Stimulated activated naive CD4-positive, alpha-beta T cell (primary cell): ENCODE measurements at regions not wholly inside any gene's neighbourhood (a gene's known extent, or its start where the extent isn't known, plus 50 kb on each side); places are given as distances from the start of the nearest gene placed in this dataset.
"Not testable (repeated sequence)": the region's sequence is repeated elsewhere in the genome, so short reads cannot be mapped to it uniquely, and the experiment has no call there.

Source experiments
- DNase-seq, 6 experiments: peaks; one replicate each; lab custom pipeline; 2025; lab: John Stamatoyannopoulos, UW

DNA sequence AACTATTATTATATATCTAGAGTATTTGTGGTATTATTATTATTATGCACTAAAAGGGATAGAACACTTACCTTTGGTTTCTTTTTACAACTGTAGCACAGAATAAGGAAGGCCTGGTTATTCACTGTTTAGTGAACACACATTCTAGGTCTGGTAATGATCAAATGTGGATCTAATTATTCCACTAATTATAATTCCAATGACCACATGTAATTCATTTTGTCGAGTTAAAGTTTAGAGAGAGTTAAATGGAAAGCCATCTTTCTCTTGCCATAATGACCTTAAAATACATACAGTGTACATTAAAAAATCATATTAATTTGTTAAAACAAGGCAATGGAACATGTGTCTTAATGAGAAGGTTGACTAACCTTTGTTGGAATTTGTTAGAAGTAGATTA lies 147.8 kb downstream of the SEM1 start:
- no peak for DNase-seq

DNA sequence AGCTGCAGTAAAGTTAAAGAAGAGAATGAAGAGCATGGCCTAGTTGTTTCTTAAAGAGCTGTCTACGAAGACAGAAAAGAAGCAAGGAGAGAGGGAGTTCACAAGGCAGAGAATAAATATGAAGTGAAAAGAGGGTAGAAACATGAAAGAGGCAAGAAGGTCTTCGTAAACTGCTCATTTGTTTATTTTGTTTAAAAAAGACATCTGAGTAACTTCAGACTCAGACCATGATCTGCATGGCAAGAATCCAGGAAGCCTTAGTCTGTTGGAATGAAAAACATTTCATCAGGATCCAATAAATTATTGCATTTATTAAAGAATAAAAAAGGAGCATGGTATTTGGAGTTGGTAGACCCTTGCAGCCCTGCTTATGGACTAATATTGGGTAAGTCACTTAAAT lies 151.1 kb downstream of the SEM1 start:
- no peak for DNase-seq

DNA sequence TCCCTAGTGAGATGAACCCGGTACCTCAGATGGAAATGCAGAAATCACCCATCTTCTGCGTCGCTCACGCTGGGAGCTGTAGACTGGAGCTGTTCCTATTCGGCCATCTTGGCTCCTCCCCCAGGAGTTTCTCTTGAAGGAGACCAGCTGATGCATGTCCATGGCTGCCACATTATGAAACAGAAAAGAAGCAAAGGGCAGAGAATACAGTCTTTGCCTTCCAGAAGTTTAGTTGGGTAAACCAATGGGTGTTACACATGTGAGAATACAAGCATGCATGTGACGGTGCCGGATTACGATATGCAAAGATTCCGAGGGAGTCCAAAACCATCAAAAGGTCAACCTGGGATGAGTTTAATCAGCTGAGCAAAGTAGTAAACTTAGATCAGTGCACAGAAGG lies 151.6 kb downstream of the SEM1 start:
- DNase-seq = no peak

DNA sequence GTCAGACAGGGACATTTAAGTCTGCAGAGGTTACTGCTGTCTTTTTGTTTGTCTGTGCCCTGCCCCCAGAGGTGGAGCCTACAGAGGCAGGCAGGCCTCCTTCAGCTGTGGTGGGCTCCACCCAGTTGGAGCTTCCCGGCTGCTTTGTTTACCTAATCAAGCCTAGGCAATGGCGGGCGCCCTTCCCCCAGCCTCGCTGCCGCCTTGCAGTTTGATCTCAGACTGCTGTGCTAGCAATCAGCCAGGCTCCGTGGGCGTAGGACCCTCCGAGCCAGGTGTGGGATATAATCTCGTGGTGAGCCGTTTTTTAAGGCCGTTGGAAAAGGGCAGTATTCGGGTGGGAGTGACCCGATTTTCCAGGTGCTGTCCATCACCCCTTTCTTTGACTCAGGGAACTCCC lies 152.0 kb downstream of the SEM1 start:
- not testable (repeated sequence) for DNase-seq

DNA sequence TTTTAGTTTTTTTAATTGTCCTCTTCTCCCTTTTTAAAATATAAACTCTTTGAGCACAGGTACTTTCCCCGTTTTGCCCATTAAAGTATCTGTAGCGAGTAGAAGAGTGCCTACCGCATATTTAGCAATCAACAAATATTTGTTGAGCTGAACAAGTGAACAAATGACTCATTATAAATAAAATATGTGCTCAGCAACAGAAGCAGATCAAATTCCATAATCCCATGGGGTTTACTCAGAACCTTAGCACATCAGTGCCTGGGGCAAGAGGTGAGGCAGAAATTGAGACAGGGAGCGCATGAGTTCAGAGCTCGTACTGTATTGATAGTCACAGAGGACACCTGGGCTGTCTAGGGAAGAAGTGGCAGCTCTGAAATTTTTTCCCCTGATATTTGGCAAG lies 161.0 kb downstream of the SEM1 start:
- no peak for DNase-seq

DNA sequence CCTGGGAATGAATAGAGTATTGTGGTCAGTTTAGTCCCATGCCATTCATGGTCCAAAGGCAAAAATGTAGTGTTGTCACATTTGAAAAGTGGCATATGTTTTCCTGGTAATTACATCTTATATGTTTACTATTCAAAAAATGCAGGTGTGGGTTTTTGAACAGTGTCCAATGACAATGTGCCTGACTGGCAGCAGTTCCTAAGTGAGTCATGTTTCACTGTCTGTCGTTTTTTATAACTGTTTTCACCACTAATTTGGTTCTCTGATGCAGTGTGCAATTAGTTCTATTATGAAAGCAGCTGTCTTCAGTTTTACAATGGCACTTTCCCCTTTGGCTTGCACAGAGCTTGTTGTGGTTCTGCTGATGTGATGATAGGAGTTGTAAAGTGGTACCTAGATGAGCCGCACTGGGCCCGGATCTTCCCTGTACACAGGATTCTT lies 162.3 kb downstream of the SEM1 start:
- DNase-seq = no peak

DNA sequence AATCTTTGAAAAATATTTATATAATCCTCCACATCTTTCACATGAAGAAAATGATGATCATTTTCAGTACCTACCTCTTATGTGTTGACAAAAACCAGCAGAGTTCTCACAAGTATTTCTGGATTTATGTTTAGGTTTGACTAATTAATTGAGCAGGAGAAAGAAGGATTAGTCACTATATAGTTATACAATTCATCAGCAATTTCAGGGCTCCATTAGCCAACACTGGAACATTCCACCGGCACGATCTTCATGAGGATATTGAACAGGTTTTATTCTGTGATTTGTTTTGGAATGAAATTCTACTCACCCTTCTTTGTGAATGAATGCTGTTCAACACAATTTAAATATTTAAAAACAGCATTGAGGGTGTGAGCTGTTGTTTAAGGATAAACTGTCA lies 163.2 kb downstream of the SEM1 start:
- DNase-seq = no peak

DNA sequence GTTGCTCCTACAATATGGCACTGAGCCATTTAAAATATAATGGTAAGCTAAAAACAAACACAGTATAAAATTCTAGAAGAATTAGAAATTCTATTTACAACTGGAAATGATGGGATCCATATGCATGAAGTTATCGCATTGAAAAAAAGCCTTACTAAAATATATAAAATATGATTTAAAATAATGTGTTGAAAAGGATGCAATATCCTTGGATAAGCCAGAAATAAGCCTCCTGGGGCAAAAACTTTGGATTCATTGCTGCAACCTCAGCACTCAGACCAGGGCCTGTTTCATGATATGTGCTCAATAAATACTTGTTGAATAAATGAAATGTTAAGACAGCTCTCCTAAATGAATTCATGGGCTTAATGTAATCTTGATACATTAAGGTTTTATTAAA lies 170.2 kb downstream of the SEM1 start:
- no peak for DNase-seq

DNA sequence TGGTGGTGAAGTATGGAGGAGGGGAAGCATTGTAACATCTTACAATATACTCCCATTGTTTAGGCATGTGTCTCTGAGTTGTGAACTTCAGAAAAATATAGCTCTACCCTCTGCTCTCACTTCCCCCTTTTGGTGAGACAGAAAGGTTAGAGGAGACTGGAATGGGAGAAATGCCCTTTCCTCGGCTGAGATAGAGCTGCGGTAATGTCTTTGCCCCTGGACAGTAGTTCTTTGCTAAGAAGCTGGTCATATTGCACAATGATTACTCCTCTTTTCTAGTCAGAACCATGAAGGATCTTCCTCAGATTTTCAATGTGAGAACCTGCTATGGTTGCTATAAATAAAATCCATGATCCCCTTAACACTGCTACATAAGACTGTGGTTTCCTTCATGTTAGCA lies 171.0 kb downstream of the SEM1 start:
- no peak for DNase-seq

DNA sequence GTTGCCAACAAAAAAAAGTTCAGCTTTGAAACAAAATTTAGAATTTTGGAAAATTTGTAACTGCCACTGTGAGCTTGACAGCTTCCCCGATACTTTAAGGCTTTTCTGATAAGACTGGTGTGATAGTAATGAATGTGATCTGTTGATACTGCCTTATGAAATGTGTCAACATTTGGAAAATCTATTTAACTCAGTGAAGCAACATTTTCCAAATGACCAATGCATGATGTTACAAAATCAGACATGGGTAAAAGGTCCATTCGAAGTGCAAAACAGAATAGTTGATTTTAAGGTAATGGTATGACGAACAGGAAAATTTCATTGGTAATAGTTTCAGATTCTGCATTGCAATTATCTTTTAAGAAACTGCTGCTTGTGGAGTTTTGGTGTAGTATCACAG lies 175.4 kb downstream of the SEM1 start:
- DNase-seq = no peak

DNA sequence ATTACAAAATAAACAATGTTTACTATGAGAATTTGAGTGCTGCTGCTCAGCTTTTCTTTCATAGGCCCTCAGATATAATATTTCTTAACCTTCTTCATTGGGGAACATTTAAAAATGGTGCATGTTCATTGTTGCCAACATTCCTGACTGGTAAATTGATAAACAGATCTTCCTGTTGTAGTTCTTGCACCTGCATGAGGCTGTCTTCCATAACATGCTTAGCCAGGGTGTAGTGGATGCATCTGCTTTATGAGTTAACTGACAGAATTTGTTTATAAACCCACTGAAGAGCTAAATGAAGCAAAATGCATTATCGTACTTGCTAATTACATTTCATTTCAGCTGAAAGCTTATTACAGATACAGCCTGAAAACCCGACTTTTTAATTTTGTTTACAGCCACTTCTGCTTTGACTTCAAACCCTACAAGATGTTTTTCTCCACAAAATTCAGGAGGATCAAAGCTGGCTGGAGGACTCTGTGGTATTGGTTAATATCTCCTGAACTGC lies 177.2 kb downstream of the SEM1 start:
- no peak for DNase-seq

DNA sequence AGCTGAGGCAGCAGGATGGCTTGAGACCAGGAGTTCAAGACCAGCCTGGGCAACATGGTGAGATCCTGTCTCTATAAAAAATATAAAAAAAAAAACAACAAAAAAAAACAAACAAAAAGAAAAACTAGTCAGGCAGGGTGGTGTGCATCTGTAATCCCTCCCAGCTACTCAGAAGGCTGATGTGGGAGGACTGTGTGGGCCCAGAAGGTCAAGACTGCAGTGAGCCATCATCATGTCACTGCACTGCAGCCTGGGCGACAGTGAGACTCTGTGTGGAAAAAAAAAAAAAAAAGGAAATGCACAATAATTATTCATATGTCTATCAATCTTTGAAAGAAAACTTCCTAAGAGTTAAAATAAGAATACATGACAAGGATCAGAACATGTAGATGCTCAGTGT lies 178.3 kb downstream of the SEM1 start:
- no peak for DNase-seq

DNA sequence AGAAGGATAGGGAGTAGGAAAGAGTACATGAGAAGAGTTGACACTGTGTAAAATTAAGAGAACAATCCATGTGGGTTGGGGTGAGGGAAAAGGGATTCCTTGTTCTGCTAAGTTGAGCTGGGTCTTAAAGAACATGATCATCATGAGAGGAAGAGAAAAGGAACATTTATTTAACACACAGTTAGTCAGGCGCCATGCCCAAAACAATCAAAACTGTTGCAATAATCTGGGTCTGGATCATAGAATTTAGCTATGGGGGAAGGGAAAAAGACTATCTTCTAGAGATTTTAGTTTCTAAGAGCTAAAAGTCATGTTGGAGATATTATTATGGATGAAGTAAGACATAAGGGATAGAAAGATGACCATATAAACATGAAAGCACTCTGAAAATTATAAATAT lies 178.9 kb downstream of the SEM1 start:
- DNase-seq = no peak

DNA sequence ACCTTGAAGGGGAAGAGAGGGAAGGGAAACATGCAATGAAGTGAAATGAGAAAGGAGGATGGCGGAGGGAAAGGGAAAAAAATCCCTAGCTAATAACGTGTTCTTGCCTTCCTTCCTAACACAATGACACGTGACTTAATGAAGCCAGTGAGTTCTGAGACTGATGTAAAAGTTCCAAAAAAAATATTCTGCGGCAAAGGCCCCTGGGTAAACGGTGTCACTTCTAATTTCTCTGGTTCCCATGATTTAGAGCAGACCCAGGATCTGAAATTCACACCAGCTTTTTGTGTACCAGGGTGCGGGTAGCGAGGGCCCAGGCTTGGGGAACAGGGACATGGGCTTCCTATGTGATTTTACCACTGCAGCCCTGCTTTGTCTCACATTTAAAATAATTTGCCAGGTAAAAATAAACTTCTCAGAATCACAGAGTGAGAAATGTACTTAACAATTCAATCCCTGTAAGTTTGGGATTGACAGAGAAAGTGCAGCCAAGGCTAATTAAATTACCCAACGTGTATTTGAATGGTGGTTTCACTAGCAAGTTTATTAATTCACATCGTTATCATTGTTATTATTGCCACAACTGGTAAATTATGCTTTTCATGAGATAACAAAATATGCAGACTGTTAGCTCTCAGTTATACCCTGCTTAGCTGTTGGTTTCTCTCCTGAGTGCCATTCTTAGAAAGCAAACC lies 182.4 kb downstream of the SEM1 start:
- no peak for DNase-seq

DNA sequence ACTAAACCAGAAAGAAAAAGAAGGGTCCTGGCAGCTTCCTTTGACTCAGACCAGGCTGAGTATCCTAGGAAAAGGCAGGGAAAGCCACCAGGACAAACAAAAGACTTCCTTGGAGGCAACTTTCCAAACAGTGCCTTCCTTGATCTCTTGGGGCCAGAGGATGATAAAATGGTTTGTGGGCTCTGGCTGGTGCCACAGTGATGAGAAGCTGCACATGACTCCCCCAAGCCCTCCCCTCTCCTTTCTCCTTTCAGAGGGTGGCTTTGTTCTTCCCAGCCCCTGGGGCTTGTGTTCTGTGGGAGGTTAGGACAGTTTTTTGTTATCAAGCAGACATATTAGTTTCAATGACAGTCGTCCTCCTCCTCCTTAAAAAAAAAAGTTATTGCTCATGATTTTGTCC lies 183.2 kb downstream of the SEM1 start:
- DNase-seq = no peak

DNA sequence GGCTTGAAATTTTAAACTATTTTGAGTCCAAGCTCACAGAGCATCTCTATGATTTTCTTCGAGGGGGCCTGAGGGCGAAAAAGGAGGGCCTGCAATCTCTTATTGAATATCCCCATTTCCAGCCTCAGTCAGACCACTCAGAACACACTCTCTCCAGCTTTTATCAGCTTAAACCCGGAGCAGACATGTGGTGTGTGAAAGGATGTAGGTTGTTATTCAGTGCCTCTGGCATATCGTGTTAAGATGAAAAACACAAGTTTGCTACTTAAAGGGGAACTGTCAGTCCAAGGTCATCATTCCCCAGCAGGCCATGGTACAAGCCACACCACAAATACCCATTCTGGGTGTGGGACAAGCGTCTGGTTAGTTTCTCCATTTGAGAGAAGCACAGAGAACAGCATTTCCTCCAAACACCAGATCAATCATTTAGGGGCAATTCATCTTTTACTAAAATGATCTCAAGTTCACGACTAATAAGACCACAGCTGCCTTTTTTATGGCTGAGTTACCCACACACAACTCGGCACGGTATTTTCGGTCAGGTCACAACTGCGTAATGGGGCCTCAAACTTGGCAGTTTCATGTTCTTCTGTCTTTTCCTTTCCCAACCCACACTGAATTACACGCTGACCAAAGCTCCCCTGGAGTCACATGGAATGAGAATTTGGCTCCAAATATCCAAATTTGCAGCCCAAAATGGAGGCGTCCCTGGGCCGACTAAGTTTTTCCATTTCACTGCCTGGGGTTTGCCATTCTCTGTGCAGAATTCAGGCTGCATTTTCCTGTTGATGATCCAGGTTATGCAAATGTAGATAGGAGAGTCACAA lies 188.4 kb downstream of the SEM1 start:
- DNase-seq = no peak

DNA sequence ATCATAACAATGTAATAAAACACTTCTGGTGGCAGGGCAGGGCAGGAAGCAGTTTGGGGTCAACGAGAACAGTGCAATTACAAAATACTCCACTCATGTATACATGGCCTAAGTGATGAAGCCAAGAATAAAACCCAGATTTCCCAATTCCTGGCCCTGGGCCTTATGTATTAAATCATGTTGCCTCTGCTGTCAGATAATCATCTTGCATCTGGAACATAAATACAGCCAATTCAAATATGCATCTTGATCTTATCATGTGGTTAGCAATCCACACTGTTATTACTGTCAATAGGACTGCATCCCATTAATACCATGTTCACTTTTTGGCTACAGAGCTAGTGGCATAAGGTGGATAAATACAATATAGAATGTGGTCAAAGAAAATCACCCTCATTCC lies 186.5 kb upstream of the SLC25A13 start:
- no peak for DNase-seq

DNA sequence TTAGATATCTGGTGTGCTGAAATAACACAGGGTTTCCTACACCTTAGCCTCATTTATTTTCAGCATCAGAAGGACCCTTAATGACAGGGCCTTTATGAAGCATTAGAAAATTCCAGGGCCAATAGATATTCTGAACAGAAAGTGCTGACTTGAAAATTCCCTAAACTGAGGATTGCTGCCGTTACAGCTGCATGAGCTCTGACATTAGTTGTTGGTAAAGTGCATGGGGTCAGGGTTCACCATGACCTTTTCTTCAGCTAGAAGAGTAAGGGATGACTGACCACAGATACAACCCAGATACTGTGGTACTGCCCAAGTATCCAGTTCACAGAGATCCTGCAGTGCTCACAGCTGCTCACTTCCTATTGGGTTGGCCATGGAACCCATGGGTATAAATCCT lies 181.7 kb upstream of the SLC25A13 start:
- no peak for DNase-seq

DNA sequence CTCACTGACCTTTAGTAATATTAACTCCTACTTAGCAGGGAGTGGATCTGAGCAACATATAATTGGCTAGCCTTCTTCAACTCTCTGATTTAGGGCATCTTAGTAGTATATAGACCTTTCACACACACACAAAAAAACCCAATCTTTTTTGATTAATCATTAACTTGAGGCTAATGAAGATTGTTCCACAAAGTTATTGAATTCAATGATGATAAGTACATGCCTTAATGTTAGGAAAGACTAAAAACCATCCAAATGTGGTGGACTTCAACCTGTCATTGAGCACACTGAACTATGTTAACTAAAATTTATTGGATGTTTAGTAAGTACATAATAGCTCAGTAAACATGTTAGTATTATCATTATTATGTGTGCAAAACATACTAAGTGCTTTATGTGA lies 179.4 kb upstream of the SLC25A13 start:
- no peak for DNase-seq

DNA sequence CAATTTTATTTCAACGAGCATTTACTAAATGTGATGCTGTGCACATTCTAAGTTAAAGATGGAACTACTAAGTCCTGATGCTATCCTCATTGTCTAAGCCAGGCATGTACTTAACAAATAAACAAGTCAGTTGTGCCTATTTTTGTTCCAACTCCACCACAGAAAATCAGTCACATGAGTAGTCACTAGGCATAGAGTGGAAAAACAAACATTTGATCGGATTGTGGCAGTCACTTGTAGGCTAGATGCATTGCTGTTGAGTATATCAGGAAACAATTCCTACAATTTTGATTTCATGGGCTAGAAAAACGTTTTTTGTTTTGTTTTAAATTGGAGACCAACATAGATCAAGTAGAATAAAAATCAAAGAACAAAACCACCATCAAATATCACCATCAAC lies 177.6 kb upstream of the SLC25A13 start:
- no peak for DNase-seq

DNA sequence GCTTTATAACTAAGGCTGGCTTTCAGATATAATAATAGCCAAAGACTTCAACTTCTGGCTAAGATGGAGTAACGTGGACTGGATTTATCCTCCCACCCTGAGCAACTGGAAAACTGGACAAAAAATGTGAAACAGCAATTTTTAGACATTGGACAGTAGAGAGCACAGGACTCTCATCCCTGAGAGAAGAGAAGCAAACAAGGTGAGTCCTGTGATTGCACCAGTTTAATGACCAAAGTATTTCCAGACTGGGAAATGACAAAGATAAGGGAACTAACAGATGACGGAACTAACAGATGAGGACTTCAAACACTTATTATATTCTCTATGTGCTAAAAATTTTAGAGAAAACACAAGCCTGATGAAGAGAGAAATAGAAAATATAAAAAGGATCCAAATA lies 175.7 kb upstream of the SLC25A13 start:
- no peak for DNase-seq

DNA sequence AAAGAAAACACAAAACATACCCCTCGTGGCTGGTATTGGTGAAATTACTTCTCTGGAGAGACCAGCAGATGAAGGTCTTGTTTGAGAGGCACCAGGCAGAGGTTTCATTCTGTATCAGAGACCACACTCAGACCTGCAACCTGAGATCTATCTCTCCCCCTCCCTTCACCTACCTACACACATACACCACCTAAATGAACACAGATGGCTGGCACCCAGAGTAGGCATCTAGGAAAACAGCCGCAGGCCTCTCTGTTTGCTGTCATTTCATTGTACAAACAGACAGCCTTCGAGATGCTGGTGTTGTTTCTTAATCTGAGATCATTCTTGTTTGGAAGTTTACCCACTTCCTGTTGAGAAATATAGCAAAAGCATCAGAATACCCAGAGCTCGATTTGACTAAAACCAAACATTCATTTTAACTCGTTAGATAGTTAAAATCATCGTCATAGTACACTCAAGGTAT lies 173.9 kb upstream of the SLC25A13 start:
- DNase-seq = no peak

DNA sequence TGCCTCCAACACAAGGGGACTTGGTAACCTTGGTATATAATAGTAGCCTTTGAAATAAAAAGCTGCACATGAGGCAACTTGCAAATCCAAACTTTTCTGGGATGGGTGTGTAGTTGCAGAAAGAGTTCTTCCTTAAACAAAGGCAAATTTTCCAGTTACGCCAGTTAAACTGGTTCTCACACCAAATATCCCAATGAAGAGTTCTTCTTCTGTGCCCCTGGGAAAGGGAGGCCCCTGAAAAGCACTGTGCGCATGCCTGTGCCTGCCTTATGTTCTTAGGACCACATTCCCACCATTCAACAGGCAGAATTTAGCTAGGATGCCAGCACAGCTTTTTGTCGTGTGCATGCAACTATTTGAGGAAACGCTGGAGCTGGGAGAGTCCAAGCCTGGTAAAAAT lies 164.8 kb upstream of the SLC25A13 start:
- no peak for DNase-seq
